GM21529 (cell line): ENCODE measurements at regions not wholly inside any gene's neighbourhood (a gene's known extent, or its start where the extent isn't known, plus 50 kb on each side); places are given as distances from the start of the nearest gene placed in this dataset.

Experiments
- ATAC-seq: cut with Tn5 transposase; IDR thresholded peaks from one replicate; pipeline ENCODE4 v1.9.1; 2021; ENCODE audit not compliant: unreplicated experiment

DNA sequence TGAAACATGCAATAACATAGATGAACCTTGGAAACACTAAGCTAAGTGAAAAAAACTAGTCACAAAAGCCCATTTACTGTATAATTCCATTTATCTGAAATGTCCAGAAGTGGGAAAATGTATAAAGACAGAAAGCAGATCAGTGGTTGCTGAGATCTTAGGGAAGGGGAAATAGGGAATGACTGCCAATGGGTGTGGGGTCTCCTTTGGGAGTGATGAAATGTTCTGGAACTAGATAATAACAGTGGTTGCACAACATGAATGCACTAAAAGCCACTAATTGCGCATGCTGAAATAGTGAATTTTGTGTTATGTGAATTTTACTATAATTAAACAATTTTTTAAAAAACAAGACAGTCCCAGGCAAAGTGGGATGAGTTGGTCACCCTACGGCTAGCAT, 472.8 kb downstream of the CCDC171 start:
- no peak for ATAC-seq

DNA sequence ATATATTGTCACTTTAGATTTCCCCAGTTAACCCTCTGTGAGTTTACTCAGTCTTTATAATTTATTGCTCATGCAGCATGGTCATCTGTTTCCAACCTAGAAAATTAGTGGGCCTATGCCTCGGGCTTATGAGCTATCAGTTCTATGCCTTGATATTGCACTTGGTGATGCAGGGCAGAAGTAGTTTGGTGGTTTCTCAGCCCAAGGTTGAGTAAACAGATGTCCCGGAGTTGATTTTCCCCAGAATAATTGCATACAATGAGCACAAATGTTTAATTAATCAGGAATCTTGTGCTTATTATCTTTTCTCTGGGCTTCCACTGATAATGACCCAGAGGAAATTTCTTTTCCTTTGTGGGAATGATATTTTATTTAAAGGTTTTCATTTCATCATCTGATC, 474.0 kb downstream of the CCDC171 start:
- ATAC-seq: no peak

DNA sequence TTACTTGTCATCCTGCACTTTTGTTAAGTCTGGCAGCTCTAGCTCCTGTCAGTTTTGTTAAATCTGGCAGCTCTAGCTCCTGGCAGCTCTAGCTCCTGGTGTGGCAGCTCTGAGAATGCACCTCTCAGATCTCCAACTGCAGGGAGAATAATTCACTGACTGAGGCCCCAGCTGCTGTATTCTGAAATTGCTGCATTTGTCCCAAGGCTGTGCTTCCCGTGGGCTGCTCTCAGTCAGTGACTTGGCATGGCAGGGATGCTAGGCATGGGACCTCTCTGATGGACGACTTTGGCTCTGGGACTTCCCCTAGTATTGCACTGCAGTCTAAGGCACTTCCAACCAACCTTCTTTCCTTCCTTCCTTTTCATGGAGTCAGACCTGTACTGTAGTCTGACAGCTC, 475.7 kb downstream of the CCDC171 start:
- ATAC-seq: no peak

DNA sequence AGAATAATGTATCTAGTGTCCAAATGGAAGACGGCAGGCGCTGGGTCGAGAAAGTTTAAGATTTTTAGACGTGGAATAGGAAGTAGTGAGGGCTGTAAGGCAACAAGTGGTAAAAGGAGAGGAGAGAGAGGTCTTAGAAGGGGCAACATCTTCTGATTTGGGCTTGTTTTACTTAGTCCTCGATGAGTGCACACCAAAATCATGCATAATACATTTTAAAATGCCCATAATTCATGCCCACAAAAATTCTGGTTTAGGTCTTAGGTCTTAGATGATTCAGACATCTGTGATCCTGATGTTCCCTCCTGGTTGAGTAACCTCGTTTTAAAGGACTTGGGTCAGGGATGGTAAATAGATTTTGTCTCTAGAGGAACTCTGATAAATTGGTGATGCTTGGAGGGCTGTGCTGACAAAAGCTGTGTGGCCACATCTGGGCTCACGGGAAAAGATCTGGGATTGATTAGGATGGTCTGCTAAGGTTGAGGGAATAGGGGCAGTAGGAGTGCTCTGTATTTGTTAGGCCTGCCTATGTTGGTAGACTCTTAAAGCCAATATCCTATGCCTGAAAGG, 476.3 kb downstream of the CCDC171 start:
- ATAC-seq: no peak

DNA sequence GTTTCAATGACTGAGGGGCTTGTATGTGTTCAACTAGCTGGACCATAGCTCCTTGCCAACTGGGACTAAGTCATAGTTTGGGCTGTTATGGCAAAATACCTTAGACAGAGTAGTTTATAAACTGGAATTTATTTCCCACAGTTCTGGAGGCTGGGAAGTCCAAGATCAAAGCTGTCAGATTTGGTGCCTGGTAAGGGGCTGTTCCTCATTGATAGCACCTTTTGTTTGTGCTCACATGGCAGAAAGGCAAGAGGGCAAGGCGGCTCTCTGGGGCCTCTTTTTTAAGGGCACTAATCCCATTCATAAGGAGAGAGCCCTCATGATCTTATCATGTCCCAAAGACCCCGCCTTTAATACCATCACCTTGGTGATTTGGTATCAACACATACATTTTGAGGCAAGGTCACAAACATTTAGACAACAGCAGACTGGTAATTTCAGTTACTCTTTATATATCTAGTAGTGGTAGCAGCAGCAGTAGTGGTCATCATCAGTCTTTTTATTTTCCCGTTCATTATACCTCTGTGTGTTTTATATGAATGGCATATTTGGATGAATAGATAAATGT, 477.0 kb downstream of the CCDC171 start:
- no peak for ATAC-seq

DNA sequence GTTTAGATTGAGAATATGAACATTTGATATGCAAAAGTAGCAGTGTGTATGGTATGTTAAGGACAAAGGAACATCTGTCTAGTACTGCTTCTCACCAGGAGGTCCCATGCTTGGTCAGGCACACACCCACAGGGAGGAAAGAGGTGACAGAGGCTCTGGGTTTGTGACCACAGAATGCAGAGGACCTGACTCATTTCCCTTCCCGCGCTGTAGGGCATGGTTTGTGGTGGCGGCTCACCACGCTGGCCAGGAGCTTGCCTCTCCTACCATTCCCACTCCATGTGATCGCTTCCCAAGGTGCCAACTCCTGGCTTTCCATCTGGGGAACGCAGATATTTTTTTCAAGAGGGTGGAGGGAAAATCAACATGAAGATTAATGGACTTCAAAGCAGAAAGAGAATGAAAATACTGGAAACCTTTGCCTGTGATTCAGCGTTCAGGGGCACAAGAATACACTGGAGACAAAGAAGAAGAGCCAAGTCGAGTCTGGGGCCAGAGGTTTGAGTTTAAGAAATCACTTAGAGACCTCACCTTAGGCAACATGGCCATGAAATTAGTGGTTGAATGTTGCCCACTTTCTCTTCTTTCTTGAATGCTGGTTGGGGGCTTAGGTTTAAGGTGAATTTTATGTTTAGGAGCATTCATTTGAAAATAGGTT, 477.8 kb downstream of the CCDC171 start:
- peak; percentile 95 for ATAC-seq

DNA sequence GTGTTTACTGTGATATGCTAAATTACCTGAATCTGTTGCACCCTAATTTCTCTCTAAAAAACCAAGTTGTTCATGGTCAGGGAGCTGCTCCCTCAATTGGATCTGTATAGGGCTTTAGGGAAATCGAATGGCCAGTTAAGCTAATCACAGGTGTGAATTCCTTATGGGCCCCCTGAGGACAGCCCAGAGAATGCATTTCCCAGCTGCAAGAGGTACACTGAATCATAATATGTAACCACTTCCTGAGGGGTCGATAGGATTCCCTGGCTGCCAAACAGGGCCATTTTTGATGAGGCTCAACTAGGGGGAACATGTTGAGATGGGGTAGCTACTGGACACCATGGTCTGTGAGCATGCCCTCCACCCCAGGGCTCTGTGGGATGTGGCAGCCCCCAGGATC, 478.6 kb downstream of the CCDC171 start:
- no peak for ATAC-seq

DNA sequence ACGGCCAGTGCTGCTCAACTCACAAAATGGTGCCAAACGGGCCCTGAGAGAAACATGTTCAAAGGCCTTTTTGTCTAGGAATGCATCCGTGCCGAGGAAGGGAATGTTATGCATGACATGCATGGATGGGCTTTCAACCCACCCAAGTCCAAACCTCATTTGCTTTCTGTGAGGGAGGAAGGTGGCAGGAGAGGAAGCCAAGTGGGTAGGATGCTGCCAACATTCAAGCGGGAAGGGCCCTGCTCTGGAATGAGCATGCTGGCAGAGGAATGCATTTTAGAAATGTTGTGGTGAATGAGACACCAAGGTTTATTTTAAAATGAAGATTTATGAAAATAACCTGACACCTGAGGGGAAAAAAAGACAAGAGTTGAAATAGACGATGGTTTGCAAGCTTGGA, 479.1 kb downstream of the CCDC171 start:
- no peak for ATAC-seq

DNA sequence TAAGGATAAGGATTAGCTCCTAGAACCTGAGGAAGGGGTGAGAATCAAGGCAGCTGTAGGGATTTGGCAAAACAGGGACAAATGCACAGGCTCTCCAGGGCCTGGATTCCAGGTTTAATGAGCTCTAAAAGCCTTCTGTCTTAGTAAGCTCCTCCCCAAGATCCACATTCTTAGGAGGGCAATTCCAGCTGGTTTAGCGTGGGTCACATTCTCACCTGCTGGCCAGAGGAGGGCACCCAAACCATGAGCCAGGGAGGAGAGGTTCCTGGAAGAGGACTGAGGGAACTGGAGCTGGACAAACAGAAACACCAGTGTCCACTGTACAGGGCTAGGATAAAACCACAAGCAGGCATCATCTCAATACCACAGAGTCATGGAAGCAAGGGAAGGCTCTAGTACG, 480.0 kb downstream of the CCDC171 start:
- no peak for ATAC-seq

DNA sequence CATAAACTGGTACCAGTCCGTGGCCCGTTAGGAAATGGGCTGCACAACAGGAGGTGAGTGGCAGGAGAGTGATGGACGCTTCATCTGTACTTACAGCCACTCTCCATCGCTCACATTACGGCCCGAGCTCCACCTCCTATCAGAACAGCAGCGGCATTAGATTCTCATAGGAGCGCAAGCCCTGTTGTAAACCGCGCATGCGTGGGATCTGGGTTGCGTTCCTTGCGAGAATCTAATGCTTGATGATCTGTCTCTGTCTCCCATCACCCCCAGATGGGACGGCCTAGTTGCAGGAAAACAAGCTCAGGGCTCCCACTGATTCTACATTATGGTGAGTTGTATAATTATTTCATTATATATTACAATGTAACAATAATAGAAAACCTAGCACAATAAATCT, 480.4 kb downstream of the CCDC171 start:
- no peak for ATAC-seq

DNA sequence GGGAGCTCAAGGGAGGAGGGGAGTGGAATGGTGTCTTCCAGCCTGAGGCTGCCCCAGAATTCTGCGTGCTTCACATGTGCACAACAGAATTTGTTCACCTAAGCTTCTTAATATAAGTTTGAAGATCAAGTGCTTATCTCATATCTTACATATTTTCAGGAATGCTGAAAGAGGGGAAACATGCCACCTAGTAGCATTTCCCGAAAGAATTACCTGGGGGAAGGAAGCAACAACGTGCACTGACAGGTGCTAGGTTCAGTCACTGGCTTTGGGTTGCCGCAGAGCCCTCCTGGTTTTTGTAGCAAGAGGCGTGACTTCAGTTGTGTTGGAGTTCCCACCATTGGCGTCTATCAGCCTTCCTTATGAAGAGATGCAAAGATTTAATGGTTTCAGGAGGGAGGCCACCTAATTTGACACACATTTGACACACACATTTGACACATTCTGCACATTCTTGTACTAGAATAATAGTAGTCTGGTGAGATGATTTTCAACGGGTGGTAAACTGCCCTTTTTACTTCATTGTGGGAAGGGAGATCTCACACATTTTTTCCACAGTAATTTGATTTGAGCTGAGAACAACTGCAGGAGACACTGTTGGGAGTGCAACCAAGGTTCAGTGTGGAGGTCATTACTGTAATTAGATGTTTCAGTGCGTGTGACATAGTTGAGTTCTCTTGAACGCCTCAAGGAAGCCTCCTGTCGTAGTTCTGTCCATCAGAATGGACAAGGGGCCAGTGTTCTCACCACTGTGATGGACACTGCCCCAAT, 481.3 kb downstream of the CCDC171 start:
- ATAC-seq: no peak

DNA sequence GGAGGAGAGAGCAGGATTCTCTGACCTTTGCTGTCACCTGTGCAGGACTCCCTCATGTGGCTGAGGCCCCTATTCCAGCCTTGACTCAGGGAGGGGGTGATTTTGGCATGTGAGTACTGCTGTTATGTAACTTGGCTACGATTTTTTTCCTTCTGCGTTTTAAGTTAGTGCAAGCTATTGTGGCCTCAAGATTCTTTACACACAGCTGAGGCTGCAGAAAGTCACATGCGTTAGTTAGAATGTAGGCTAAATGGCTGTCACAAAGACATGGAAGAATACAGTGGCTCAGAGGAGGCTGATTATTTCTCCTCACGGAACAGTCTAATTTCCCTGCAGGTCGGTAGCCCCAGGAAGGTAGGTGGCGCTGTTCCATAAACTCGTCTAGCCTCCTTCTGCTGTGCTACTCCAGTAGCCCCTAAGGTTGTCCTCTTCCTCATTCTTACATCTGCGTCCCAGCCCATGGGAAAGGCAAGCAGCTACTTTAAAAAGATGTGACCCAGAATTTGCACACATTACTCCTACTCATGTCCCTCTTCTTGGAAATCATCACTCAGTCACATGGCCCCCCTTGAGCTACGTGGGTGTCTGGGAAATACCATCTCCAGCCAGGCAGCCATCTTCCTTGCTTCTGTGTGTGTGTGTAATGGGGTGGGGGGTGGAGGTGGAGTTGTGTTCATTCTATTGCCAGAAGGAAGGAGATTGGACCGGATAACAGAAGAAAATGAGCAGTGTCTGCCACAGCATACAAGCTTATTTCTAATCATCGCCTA, 486.6 kb downstream of the CCDC171 start:
- peak; percentile 49 for ATAC-seq

DNA sequence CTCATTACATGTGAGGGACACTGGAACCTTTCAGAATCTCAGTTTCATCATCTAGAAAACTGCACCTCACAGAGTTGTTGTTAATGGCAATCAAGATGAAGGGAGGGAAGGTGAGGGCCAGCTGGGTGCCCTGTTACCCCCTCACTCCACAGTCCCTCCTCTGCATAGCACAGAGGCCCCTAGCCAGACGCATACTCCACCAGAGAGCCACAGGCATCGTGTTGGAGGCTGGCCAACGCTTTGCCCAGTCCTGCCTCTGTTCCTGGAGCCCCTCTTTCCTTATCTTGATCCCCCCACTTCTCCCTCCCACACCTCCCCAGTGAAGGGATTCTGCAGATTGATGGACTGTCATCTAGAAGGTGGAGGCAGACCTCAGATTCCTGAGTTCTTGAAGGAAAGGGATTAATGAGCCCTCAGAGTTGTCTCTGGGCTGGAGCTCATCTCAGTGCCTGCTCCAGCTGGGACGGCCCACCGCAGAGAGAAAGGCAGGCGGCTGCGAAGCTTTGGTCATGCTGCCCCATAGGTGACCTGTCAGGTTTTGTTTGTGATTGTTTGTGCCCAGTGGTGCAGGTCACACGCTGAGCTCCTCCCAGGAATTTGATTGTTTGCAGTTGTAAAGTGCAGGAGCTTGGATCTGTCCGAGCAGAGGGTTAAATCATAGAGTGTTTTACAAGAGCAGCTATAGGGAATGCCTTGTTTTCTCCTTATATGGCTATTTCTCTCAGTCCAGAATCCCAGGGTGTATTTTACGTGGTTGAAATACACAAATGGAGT, 487.3 kb downstream of the CCDC171 start:
- ATAC-seq: no peak

DNA sequence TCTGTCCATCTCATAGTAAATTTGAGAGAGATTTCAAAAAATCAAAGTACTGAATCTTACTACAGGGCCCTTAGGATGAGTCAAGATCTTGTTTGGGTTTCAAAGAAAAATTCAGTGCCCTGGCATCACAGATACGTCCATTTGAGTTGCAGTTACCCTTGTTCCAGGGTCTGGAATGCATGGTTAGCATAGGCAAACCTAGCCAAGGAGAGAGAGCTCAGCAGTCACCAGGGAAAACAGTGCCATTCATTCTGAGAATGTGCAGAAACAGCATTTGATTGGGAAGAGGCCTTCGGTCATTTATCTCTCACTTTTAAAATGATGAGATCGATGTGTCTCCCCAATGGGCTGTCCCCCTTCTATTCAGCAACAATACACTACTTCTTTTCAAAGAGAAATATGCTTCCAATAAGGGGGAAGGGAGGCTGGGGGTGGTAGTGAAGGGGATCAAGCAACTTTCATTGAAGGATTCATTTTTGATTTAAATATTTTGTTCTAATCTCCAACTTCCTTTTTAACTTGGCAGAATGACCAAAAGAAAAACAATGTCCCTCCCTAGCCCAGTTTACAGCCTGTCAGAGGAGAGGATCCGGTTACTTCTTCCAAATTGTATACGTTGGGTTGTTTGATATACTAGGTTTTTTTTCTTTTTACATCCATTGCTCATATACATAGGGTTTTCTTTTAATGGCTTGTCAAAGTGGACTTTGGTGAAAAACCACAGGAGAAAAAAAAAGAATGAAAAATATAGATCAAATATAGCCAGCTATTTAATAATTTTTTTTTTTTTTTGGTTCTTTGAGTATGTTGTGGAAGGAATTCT, 491.1 kb downstream of the CCDC171 start:
- ATAC-seq: no peak

DNA sequence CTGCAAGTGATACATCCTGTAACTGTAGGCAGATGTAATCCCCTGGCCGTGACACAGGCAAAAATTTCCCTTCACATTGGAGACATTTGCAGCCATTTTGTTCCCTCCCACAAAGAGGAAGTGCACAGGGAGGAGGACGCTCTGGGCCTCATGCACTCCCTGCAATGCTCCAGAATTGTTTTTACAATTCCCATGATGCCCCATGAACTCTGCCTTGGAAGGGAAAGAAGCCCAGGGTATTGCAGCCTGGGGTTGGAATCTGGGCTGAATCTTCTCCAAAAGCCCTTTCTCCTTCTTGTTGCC, 491.7 kb downstream of the CCDC171 start:
- no peak for ATAC-seq

DNA sequence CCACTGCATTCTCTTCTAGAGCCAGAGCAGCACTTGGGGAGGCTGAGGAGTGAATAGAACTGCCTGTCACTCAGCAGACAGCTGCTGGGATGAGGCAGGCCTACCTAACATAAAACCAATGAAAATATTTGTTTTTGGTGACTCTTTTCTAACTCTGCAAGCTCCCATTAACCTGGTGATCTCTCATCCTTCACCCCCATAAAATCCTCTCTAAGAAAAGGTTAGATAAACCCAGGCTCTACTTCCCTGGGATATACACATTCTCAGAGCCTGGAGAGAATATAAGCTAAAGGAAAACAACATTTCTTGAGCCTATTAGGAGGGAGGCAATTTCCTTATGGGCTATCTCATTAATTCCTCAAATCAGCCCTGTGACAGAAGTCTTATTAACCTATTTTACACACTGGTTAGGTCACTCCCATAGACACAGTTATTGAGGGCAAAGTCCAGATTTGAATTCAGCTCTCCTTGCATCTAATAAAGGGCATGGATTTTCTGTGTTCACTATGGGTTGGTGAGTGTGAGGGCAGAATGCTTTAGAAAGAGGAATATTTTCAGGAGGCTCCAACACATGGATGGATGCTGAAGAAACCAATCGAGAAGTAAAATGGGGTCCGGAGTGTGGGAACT, 492.9 kb downstream of the CCDC171 start:
- ATAC-seq: no peak

DNA sequence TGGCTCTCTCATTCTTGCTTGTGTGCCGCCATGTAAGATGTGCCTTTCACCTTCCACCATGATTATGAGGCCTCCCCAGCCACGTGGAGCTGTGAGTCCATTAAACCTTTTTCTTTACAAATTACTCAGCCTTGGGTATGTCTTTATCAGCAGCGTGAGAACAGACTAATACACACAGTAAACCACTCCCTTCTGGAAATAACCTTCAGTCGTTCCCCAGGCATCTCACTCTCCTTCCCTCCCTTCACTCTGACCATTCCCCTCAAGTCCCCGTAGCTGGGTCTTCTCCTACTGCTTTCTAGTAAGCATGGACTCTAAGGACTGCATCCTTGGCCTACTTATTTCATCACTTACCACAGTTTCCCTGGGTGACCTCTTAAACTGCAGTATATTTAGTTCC, 493.9 kb downstream of the CCDC171 start:
- ATAC-seq: no peak

DNA sequence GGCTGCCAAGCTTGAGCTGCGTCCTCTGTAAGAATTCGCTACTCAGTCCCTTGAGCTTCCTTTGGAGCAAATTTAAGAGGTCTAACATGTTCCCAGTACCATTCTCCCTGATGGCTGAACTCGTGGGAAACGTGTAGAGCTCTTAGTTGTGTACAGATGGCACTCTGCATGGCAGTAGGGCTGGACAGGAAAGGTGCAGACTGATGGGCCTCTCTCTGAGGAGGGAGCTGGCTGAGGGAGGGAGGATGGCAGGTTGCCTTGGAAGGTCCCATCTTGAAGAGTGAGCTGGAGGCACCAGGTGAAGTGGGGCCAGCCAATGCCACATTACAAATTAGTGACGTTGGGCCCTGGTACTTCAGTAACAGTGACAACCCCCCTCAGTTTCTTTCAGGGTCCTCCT, 495.3 kb downstream of the CCDC171 start:
- no peak for ATAC-seq

DNA sequence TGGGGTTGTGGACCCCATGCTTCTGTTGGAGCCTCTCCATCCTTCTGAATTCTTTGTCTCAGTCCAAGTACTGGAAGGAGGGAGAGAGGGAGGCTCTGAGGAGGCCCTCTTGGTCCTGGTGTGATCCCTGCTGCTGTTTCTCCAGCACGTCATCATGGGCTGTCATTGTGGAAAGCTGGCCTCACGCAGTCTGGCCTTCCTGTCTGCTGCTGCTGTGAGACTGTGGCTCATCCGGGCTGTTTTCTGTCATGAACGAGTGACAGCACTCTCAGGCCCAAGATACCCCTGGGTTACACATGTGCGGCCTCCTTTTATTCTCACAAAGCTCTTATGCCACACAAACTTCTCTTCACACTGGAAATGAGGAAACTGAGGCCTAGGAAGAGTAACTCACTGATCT, 499.3 kb downstream of the CCDC171 start:
- no peak for ATAC-seq
